ENCODE measurements at regions not wholly inside any gene's neighbourhood (a gene's known extent, or its start where the extent isn't known, plus 50 kb on each side); places are given as distances from the start of the nearest gene placed in this dataset.
"Not testable (repeated sequence)": the region's sequence is repeated elsewhere in the genome, so short reads cannot be mapped to it uniquely, and the experiment has no call there.

- not testable (repeated sequence) for DNase-seq
Observed at GRCh38 chr7:142495301-142495700, 237.4 kb upstream of the PRSS58 start.

- DNase-seq, result no peak
Observed at GRCh38 chr7:142494021-142494420, 236.2 kb upstream of the PRSS58 start.

DNA sequence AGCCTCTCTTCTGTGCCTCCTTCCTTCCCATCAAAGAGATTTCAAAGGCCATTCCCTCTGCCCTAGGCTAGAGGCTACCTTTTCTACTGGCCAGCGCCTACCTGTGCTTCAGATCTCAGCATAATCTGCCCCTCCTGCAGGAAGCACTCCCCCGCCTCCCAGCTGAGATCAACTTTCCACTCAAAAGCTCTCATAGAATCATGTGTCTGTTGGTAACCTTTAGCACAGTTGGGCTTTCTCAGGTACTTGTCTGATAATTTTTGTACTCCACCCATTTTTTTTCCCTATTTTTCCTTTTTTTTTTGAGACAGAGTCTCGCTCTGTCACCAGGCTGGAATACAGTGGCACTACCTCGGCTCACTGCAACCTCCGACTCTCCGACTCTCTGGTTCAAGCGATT, 231.0 kb upstream of the PRSS58 start:
- DNase-seq, result no peak

DNA sequence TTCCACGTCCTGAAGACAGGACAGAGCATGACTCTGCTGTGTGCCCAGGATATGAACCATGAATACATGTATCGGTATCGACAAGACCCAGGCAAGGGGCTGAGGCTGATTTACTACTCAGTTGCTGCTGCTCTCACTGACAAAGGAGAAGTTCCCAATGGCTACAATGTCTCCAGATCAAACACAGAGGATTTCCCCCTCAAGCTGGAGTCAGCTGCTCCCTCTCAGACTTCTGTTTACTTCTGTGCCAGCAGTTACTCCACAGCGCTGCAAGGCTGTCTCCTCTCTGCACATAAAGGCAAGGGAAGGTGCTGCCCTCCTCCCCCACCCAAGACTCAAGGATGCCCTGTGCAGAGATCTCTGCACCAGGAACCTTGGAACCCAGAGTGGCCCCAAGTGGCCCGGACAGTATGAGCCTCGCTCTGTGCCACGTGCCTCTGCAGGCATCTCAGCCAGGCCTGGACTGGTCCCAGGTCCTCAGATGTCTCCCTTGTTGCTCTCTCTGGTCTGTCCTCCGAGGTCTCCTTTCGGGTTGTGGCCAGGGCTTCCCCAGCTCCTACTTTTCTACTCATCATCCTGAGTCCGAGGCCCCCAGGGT, 230.3 kb upstream of the PRSS58 start:
- DNase-seq, result no peak

- not testable (repeated sequence) for DNase-seq
Observed at GRCh38 chr7:142487565-142487964, 229.7 kb upstream of the PRSS58 start.

DNA sequence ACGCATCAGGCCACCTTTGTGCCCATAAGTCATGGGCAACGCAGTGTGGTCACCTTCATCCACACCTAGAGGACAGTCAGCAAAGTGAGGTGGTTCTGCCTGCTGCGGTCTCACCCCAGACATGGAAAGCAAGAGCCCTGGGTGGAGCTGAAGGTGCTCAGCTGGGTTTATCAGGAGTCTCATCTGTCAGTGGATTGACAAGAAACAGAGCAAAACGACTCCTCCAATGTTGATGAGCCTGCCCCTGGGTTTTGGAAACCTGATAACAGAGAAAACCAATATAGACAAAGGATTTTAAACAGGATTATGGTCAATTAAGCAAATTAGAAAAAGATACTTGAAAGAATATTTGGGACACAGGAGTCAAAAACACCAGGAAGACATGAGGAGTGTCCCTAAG, 229.3 kb upstream of the PRSS58 start:
- DNase-seq, result no peak

GRCh38 chr7:142485617-142486226, 227.9 kb upstream of the PRSS58 start:
- no peak for DNase-seq

GRCh38 chr7:142483659-142484317, 225.9 kb upstream of the PRSS58 start:
- no peak for DNase-seq

GRCh38 chr7:142482891-142483658, 225.2 kb upstream of the PRSS58 start:
- DNase-seq, result no peak

GRCh38 chr7:142481548-142481947, 223.7 kb upstream of the PRSS58 start:
- no peak for DNase-seq

- no peak for DNase-seq
Observed at GRCh38 chr7:142478479-142479220, 220.8 kb upstream of the PRSS58 start.

DNA sequence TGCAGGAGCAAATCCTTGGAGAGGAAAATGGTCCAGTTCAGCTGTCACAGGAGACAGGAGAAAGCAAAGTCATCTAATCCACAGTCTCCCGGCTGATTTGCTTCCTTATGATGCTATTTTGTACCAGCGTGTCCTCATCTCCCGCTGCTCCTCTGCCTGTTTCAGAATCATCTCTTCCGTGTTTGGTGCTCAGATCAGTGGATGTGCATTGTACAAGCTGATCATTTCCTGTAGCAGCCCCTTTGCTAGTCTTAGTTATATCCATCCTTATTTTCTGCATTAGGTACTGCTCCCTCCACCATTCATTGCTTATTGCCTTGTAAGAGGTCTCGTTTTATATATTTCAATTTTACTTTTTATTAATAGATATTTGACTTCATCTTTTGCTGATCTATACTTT, 219.9 kb upstream of the PRSS58 start:
- DNase-seq, result not testable (repeated sequence)

GRCh38 chr7:142477079-142477651, 219.3 kb upstream of the PRSS58 start:
- no peak for DNase-seq

DNA sequence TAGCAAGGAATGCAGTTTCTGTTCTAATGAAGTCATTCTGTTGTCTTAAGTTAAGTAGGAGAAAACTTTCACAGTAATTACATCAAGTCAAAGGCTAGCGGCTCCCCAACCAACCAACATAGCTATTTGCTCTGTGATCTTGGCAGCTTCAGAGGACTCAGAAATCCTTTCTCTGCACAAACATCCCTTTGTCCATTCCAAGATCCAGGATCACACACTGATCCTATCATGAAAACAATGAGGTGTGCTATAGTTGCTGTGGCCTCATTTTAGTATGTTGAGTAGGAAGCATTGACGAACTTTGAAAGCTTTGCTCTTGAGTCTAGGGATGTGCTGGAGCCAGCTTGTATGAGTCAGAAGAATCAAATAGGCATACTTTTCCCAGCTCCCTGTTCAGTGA, 218.2 kb upstream of the PRSS58 start:
- DNase-seq, result no peak

DNA sequence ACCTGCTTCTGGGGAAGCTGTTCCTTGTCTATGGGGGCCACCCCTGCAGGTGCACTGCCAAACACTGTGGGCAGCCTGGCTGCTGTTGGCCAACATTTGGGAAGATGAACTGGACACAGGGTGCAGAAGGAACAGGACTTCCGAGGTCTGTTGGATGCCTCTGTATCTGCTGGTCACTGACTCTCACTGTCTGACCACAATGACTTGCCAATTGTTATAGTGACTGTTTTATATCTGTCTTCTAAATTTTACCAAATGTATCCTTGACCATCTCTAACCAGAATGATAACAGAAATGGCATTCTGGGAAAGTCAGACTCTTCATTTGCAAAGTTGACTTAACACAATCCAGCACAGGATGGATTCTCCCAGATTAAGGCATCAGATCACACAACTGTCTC, 214.0 kb upstream of the PRSS58 start:
- DNase-seq, result no peak

DNA sequence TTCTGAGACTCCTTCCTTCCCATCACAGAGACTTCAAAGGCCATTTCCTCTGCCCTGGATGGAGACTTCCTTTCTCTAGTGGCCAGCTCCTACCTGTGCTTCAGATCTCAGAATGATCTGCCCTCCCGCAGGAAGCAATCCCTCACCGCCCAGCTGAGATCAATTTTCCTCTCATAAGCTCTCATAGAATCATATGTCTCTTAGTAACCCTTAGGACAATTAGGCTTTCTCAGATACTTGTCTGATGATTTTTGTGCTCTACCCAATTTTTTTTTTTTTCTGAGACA, 212.6 kb upstream of the PRSS58 start:
- no peak for DNase-seq

GRCh38 chr7:142469696-142470543, 212.1 kb upstream of the PRSS58 start:
- no peak for DNase-seq

- no peak for DNase-seq
Observed at GRCh38 chr7:142468871-142469665, 211.2 kb upstream of the PRSS58 start.

DNA sequence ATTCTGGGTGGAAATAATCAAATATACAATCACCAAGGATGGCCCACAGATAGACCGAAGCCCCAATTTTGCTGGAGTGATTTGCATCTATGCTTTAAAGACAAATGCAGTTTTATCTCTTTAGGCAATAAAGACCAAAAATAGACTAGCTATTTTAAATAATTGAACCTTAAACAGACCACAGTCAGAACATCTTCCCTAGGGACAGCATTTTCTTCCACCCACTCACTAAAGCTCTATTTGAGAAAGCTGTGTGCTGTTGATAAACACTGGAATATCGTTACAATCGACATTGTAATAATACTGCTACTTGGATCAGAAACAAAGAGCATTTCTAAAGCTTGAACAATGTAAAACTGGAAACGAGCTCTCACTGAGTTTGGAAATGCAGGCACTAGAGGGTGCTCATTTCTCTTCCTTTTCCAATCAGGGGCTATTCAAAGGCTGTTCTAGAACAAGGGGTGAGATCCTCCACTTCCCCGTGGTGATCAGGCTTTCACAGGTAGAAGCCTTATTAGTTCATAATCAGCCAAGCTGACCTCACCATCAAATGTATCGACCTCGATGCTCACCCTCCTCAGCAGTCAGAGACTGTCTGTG, 209.3 kb upstream of the PRSS58 start:
- not testable (repeated sequence) for DNase-seq

- DNase-seq, result no peak
Observed at GRCh38 chr7:142463401-142463850, 205.6 kb upstream of the PRSS58 start.

DNA sequence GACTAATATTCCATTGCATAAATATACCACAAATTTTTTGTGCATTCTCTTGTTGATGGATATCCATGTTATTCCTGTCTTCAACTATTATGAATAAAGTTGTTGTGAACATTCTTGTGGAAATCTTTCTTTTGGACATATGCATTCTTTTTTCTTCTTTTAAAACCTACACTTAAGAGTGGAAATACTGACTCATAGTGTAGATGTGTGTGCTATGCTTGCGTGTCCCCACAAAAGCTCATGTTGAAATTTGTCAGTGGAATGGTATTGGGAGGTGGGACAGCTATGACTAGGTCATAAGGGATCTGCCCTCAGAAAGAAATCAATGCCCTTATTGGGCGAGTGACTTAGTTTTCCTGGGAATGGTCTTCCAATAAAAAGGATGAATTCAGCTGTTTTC, 203.6 kb upstream of the PRSS58 start:
- DNase-seq, result no peak
